HK-2 (cell line): ENCODE measurements at regions not wholly inside any gene's neighbourhood (a gene's known extent, or its start where the extent isn't known, plus 50 kb on each side); places are given as distances from the start of the nearest gene placed in this dataset.

Experiments
- DNase-seq: peaks from one replicate; pipeline ENCODE4 v3.0.0-alpha.2; 2018; ENCODE audit not compliant: unreplicated experiment

DNA sequence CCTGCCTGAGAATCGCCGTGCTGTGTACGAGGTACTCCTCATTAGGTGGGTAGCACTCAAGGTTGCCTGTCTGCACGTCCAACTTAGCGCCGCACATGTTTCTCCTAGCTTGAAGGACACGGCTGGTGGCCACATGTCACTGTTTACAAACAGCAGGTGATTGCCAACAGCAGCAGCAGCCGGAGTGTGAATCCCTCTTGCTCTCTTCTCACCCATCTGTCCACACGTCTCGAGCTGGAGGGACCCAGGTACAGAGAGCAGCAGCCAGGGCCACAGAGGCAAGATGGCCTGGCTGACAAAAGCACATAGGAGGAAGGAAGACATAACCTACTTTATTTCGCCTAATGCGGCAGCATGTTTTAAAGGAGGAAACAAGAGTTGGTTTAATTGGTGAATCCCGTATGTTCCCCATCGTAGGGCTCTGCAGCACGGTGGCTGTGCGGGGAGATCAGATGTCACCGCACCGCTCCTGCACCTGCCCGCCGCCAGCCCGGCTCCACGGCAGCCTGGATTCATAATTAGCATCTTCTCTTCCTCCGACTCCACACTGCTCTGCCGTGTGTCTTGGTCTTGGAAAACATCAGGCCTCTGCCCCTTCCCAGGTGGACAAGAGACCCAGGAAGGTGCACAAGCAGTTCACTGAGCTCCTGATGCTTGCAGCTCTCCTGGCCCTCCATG lies 201.6 kb upstream of the IRX1 start:
- no peak for DNase-seq

DNA sequence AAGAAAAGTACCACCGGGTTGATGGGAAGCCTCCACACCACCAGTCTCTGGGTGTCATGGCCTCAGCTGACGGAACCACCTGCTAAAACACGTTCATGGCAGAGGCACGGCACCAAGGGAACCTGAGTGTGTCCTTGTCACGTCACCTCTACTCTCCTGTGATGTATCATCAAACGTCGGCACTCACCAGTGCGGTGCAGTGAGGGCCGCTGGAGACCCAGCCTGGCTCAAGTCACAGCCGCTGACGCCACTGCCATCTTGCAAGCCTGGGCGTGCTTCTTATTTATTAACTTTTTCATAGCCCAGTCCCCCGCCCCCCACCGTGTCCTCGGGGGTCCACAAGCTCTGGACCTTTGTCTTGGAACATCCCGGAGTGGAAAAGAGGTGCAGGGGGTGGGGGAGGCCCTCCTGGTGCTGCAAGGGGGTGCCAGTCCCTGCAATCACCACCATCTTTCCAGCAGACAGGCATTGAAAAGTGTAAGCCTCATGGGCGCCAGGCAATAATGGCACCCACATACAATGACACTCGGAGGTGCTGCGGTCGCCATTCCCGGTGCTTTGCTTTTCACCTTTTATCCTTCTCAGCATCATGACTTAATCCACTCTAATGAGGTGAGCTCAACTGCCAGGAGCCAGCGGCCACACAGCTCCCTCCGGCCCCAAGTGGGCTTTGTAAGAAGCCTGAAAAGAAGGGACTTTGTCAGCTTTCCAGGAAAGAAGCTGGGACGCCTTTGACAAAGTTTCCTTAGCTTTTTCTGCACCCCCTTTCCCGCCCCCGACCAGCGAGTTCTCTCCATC lies 202.3 kb upstream of the IRX1 start:
- no peak for DNase-seq

GRCh38 chr5:3392306-3392939 lies 203.2 kb upstream of the IRX1 start:
- DNase-seq, result no peak

DNA sequence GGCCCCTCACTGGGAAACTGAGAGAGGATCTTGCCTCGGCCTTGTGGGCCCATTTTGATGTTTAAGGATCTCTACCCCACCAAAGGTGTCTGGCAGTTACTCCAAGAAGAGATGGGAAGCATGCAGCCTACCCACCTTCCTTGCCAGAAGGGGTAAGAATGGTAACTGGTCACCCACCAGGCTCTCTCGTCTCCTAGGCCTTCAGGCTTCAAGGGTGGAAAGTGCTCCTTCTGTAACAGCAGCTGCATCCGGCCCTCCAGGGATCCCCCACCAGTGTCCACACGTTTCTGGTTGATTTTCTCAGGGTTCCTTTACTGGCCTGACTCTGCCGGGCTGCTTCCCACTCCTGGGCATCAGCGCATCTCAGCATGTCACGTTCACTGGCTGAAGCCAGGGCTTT lies 204.4 kb upstream of the IRX1 start:
- DNase-seq, result no peak

GRCh38 chr5:3389471-3390026 lies 206.1 kb upstream of the IRX1 start:
- no peak for DNase-seq

- DNase-seq, result no peak
Measured at GRCh38 chr5:3386637-3387036, 209.0 kb upstream of the IRX1 start.

DNA sequence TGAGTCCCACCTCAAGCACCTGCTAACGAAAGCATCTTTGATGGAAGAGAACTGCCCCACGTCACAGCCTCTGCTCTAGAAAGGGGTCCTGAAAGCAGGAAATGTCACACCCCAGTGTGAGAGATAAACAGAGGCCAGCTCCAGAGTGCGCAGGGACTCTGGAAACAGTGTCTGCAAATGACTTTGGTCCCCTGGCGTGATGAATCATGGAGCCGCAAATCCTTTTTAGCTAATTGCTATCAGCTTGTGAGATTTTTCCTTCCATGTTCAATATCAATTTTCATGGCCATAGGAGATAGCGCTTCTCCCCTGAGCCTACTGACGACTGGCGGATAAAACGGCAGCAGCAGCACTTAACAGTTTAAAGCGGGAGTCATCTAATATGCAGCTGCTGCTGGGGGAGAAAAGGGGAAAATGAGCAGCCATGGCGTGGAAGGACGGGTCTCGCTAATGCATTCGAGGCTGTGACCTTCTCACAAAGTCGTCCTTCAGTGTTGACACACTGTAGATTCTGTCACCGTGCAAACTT lies 209.6 kb upstream of the IRX1 start:
- no peak for DNase-seq

- DNase-seq, result no peak
Measured at GRCh38 chr5:3384531-3384930, 211.1 kb upstream of the IRX1 start.

GRCh38 chr5:3382782-3383181 lies 212.8 kb upstream of the IRX1 start:
- DNase-seq, result no peak

DNA sequence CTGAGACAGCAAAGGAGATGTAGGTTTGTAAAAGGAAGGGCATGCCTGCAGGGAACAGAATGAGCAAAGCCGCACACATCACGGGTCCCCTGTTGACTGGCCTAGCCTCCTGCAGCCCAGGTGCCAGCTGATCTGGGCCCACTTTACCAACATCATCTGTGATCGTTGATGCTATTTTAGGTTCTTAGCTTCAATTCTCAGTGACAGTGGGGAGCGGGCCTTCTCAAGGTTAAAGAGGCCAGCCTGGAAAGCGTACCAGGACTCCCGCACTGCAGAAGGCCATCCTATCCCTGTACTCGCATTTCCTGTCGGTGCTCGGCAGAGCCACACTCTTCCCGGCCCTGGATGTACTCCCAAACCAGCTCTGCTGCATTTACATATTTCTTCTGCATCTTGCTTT lies 213.5 kb upstream of the IRX1 start:
- DNase-seq, result no peak

GRCh38 chr5:3381206-3381825 lies 214.3 kb upstream of the IRX1 start:
- no peak for DNase-seq

- no peak for DNase-seq
Measured at GRCh38 chr5:3380689-3381088, 214.9 kb upstream of the IRX1 start.

GRCh38 chr5:3377831-3378230 lies 217.8 kb upstream of the IRX1 start:
- DNase-seq, result no peak

GRCh38 chr5:3377176-3377575 lies 218.5 kb upstream of the IRX1 start:
- DNase-seq, result no peak

DNA sequence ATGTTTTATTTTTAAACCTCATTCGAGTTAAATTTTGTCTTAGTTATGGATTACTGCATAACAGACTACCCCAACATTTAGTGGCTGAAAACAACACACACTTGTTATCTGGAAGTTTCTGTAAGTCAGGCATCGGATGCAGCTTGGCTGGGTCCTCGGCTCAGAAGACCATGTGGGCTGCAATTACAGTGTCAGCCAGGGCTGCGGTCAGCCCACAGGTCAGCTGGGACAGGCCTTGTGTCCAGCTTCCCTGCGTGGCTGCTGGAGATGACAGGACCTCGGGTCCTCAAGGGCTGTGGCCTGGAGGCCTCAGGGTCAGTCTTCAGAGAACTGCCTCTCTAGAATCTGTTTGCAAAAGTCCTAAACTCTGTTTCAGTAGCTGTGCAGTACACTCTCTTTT lies 219.0 kb upstream of the IRX1 start:
- DNase-seq, result no peak

DNA sequence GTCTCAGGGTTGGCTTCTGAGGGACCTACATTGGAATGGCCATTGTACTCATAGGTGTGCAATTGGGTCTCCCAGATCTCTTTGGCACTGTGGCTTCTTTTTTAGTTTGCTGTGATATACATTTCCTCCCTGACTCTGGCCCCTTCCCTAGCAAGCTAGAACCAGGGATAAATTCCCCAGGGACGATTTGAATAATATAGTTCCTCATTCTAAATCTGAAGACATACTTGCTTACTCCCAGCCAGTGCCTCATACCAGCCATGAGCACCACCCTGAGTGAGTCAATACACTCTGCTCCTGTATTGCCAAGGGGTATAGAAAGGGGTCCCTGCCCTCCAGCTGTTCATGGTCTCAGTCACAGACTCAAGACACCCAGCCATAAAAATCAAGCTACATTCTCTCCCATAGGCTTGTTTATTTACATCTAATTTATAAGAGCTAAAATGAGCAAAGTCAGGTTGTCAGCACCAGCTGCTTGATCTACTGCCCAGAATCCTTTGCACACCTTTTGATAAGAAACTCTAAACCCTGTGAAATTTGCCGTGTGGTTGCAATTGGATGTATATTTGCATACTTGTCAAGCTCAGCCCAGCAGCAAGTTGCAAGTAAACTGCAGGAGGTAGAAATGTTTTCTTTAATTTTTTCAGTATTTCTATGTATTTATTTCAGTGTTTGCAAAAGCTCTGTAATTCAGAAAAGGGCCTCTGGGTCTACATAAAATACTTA lies 219.9 kb upstream of the IRX1 start:
- no peak for DNase-seq

DNA sequence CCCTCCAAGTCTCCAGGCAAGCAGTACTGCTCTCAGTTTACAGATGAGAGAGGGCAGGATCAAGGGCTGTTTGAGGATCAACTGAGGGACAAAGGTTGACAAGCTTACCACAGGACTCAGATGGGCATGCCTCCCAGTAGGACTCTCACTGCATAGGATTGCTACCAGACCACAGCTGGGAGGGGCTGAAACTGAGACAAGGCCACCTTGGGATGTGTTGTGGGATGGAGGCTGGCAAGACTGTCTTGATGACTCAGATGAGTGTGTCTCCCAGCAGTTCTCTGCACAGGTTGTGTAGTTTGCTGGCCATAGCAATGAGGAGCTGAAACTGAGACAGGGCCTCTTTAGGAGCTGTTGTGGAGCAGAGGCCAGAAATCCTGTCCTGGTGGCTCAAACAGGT lies 222.2 kb upstream of the IRX1 start:
- DNase-seq, result no peak

DNA sequence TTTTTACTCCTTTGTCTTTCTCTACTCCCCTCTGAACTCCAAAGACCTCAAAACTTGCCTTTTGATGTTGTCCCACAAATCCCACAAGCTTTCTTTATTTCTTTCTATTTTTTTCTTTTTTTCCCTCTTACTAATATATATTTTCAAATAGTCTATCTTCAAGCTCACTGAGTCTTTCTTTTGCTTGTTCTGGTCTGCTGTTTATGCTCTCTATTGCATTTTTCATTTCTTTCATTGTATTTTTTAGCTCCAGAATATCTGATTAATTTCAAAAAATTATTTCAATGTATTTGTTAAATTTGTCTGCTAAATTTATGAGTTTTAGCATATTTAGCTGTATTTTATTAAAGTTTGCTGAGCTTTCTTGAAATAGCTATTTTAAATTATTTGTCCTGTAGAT lies 223.3 kb upstream of the IRX1 start:
- no peak for DNase-seq

- no peak for DNase-seq
Measured at GRCh38 chr5:3365501-3366215, 230.0 kb upstream of the IRX1 start.

- DNase-seq, result no peak
Measured at GRCh38 chr5:3364941-3365340, 230.7 kb upstream of the IRX1 start.

GRCh38 chr5:3364433-3364832 lies 231.2 kb upstream of the IRX1 start:
- no peak for DNase-seq
